HG03460 (cell line): ENCODE measurements at regions not wholly inside any gene's neighbourhood (a gene's known extent, or its start where the extent isn't known, plus 50 kb on each side); places are given as distances from the start of the nearest gene placed in this dataset.

Source experiments
- ATAC-seq: cut with Tn5 transposase; IDR thresholded peaks from one replicate; pipeline ENCODE4 v1.9.1; 2021; ENCODE audit not compliant: unreplicated experiment

GRCh38 chr20:48467622-48468021 lies 360.2 kb downstream of the PREX1 start:
- ATAC-seq, result no peak

- no peak for ATAC-seq
Measured at GRCh38 chr20:48465271-48465670, 362.5 kb downstream of the PREX1 start.

GRCh38 chr20:48463916-48464315 lies 363.9 kb downstream of the PREX1 start:
- no peak for ATAC-seq

GRCh38 chr20:48463096-48463720 lies 364.6 kb downstream of the PREX1 start:
- no peak for ATAC-seq

DNA sequence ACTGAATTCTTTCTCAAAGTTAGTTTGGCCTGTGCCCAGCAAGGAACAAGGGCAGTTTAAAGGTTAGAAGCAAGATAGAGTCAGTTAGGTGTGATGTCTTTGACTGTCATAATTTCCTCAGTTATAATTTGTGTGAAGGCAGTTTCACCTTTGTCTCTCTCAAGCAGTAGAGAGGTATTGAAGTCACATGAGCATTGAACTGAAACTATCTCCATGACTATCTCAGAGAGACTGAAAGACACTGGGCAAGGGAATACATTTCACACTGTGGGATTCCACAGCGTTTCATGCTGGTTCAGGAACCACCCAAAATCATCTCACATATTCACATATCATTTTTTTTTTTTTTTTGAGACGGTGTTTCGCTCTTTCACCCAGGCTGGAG lies 366.1 kb downstream of the PREX1 start:
- ATAC-seq, result no peak

GRCh38 chr20:48461091-48461734 lies 366.6 kb downstream of the PREX1 start:
- ATAC-seq, result no peak

GRCh38 chr20:48460681-48461080 lies 367.1 kb downstream of the PREX1 start:
- ATAC-seq, result no peak

DNA sequence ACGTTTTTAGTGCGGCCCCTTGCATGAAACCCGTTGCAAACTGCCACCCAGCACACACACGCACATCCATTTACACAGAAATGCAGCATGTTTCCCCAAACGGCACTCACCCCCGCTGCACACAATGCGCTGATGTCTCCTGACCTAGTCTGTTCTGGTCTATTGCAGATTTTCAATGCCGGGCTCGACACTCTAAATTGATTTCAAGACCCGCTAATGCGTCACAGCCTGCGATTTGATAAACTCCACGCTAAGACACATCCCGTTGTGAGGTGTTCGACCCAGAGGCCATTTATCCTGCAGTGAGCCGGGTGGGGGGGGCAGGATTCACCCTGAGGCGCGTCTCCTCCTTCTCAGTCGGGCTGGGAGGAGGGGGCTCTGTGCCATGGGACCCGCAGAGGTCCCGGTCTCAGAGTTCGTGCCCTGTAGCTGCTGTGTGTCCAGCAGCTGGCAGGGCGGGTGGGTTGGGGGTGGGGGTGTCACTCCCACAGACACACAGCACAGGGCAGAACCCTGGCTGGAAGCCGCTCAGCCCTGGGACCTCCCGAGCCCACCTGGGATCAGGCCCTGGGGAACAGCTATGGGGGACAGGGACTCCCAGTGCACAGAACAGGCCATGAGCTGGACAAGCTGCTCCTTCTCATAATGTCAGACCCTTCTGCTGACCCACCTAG lies 367.9 kb downstream of the PREX1 start:
- ATAC-seq, result no peak

- ATAC-seq, result no peak
Measured at GRCh38 chr20:48458601-48459385, 369.0 kb downstream of the PREX1 start.

GRCh38 chr20:48458003-48458377 lies 369.8 kb downstream of the PREX1 start:
- ATAC-seq, result no peak

DNA sequence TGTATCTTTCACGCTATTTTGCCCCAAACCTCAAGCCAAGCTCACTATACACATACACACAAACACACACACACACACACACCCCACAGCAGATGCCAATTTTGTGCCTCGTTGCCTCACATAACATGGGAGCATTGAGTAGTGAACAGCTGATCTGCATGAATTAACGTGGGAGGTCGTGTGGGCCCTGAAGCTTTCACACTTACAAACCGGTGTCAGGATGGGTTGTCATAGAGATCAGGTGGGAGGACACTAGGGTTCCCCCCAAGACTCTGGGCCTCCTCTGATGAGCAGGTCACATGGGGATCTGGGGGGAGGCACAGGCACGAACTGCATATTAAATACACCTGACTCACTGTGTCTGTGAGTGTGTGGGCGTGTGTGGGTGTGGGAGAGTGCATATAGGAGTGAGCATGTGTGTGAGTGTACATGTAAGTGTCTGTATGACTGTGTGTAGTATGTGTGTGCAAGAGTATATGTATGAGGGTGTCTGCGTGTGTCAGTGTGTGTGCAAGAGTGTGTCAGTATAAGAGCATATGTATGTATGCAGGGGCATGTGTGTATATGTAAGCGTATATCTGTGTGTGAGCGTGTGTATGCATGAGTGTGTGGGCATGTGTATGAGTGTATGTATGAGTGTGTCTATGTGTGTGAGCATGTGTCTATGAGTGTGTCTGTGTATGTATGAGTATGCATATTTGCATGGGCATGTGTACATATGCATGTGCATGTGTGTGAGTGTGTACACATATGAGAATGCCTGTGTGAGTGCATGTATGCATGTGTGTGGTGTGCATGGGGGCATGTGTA lies 370.4 kb downstream of the PREX1 start:
- no peak for ATAC-seq

DNA sequence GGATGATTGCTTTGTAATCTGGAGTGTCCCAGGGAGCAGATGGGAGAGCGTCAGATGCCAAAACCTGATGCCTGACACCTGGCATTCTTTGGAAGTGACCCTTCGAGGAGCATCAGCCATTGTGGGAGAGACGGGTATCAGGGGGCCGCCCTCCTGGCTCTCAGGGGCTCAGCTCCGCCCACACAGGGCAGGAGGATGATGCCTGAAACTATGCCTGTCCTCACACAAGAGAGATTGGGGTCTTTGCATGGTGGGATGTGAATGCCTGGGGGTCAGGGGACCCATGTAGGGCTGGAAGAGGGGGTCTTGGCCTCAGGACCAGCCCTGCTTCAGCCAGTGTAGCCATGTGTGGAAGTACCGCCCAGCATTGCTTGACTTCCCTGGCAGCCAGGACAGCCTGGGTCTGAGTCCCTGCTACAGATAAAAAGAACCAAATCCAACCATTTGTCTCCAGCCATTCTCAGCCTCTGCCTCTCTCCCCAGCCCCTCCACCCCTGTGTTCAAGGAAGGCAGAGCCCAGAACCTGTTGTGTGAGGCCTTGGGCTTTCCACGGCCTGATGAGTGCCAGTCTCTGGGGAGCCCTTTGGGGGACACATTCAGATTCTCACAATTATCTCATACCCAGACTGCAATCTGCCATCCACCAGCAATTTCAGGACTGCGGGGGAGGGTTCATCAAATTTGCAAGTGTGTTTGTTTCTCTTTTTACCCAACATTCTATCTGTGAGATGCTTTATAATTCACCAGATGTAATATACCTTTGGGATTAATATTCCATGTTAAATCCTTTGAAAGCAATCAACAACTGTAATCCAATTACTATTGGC lies 371.2 kb downstream of the PREX1 start:
- ATAC-seq, result no peak

DNA sequence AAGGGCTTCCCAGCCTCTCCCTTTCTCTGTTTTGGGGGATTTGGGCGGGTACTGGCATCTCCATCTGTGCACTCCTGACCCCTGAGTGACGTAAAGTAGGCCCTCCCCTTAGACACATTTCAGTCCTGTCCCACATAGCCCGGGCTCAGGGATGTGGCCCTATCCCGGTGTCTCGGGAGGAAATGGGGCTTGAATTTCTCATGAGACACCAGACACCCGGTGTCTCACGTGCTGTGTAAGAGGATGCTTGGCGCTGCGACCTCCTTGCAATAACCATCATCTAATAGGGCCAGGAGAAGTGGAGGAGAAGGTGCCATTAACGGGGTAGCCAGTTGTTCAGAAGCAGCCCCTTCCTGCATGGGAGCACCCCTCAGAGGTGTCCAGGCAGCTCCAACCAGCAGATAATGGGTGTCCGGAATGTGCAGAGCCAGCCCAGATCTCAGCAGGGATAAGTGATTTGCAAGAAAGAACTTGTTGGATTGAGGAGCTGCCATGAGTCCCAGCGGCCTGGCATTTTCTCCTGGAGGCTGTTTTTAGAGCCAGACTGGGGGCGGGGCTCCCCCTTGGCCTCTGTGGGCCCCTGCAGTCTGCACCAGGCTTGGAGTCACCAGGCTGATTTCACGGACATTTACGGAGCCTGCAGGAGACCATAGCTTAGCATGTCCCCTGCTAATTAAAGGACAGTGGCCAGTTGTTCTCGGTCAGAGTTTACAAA lies 372.0 kb downstream of the PREX1 start:
- ATAC-seq, result no peak

- no peak for ATAC-seq
Measured at GRCh38 chr20:48454671-48455490, 372.9 kb downstream of the PREX1 start.

DNA sequence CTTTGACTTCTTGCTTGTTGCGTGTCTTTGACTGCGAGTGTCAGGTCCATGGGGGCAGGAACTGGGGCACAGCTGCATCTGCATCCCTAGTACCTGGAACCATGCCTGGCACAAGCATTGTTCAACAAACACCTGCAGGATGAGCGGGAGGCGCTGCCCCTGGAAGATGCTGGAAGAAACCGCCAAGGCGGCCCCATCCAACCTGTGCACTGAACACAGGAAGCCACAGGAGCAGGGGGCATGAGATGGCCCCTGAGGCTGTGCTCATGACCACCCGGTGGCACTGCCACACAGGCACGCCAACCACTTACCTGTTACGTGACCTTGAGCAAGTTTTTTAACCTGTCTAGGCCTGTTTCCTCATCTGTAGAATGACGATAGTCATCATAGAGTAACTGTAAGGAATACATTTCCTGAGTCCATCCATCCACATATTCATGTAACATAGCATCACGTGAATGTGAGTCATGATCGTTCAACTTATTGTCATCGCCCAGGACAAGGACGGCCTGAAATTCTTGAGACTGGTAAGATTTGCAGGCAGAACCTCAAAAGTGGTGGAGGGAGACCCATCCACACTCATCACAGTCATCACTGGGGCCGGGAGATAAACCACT lies 374.2 kb downstream of the PREX1 start:
- ATAC-seq, result no peak

GRCh38 chr20:48451401-48451800 lies 376.4 kb downstream of the PREX1 start:
- no peak for ATAC-seq

- no peak for ATAC-seq
Measured at GRCh38 chr20:48448666-48449600, 378.9 kb downstream of the PREX1 start.
